22Rv1 (cell line): ENCODE measurements at regions not wholly inside any gene's neighbourhood (a gene's known extent, or its start where the extent isn't known, plus 50 kb on each side); places are given as distances from the start of the nearest gene placed in this dataset.

Source experiments
- H3K27ac ChIP-seq: fragments of 450-650 bp; 2 replicates; pipeline ENCODE4 v1.5.1; 2017
- CTCF ChIP-seq: fragments of 450-650 bp; IDR thresholded peaks from 2 replicates; pipeline ENCODE4 v1.5.1; 2017; ENCODE audit warnings: mild to moderate bottlenecking
- ZFX ChIP-seq: fragments of 450-650 bp; IDR thresholded peaks from 2 replicates; pipeline ENCODE4 v1.6.1; 2017; ENCODE audit warnings: antibody characterized with exemption, borderline replicate concordance

GRCh38 chr7:46297515-46297914 lies 376.4 kb upstream of the IGFBP3 start:
- H3K27ac ChIP-seq = no peak overlapping the region

DNA sequence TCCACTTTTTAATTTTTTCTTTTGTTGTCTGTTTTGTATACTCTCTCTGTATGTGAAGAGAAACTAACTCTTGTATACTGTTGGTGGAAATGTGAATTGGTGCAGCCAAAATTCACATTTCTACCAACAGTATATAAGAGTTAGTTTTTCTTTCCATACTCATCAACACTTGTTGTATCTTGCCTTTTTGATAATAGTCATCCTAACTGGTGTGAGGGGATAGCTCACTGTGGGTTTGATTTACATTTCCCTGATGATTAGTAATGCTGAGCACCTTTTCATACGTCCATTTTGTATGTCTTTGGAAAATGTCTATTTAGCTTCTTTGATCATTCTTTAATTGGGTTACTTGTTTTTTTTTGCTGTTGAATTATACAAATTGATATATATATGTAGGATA lies 375.5 kb upstream of the IGFBP3 start:
- no peak overlapping the region for H3K27ac ChIP-seq
- TF ChIP-seq CTCF (no peak), ZFX (no peak)

More at GRCh38 chr7:46297515-46297914, 376.4 kb upstream of the IGFBP3 start:
- TF ChIP-seq ZFX = no peak
- TF ChIP-seq CTCF = no peak

DNA sequence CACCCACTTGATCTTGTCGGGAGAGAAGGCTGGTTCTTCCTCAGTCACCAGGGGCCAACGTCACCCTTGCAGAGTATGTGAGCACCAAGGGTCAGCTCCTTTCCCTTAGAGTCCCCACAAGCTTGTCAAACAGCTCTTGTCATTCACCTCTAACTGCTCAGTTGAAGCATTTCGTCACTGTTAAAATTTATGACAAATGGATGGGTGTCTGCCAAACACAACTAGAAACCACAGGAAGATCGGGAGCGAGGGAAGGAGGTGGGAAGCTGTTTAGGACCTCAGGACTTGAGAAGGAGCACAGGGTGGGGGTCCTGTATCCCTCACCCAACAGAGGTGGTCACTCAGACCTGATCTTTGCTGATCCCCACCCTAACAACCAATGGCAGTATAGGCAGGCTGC lies 373.3 kb upstream of the IGFBP3 start:
- H3K27ac ChIP-seq = no peak overlapping the region
- TF ChIP-seq CTCF (no peak), ZFX (no peak)

- no peak for TF ChIP-seq CTCF
- H3K27ac ChIP-seq = no peak overlapping the region
Measured at GRCh38 chr7:46292741-46293140, 371.7 kb upstream of the IGFBP3 start.

GRCh38 chr7:46291601-46292150 lies 370.6 kb upstream of the IGFBP3 start:
- peak overlapping the region; percentile 53 for H3K27ac ChIP-seq
- no peak for TF ChIP-seq ZFX
- no peak for TF ChIP-seq CTCF

DNA sequence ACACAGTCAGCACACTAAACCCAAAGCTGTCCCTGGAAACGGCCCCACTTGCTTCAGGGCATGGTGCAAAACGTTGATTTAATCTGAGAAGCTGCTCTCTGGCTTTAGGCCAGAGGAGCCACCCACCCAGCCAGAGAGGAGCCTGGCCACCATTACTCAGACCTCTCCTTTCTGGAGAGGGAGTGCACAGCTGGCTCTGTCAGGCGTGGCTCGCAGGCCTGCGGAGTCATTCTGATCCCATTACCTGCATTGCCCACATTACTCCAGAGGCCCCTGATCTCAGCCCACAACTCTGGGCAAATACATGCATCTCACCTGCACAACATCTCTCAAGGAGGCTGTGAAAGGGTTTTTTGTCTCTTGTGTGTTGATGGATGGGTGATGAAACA lies 370.0 kb upstream of the IGFBP3 start:
- peak overlapping the region; percentile 53 for H3K27ac ChIP-seq
- no peak for TF ChIP-seq CTCF
- no peak for TF ChIP-seq ZFX

DNA sequence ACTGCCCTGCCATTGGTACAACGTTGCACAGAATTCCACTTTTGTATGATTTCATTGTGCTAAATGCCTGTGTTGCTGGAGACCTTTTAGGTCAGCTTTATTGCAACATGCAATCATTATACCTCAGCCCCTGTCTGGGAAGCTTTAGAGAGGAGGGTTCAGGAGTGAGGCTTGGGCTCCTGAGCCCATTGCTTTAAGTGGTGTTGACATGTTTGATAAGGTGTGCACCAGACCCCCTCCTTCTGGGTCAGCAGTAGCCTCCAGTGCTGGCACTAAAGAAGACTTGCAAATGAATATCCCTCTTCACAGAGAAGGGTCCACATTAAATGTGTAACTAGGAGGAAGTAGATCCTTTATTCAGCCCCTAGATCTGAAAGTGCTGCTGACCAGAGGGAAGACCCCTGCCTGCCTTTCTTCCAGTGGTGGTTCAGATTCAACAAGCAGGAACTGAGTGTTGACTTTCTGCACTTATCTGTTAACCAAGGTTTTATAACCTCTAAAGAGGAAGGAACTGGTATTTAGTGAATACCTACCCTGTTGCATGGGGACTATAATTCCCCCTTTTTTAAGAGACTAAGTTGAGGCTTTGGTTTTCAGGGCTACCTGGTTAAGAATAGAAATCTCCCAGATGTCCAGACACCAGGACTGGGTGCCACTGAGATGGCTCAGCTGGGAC lies 369.4 kb upstream of the IGFBP3 start:
- H3K27ac ChIP-seq = peak overlapping the region; percentile 53
- TF ChIP-seq CTCF = no peak
- TF ChIP-seq ZFX = no peak
